GM18868 (cell line): ENCODE measurements at regions not wholly inside any gene's neighbourhood (a gene's known extent, or its start where the extent isn't known, plus 50 kb on each side); places are given as distances from the start of the nearest gene placed in this dataset.

ENCODE experiments used
- ATAC-seq: cut with Tn5 transposase; IDR thresholded peaks from one replicate; pipeline ENCODE4 v1.9.1; 2021; ENCODE audit warnings: mild to moderate bottlenecking, moderate library complexity; ENCODE audit not compliant: unreplicated experiment

DNA sequence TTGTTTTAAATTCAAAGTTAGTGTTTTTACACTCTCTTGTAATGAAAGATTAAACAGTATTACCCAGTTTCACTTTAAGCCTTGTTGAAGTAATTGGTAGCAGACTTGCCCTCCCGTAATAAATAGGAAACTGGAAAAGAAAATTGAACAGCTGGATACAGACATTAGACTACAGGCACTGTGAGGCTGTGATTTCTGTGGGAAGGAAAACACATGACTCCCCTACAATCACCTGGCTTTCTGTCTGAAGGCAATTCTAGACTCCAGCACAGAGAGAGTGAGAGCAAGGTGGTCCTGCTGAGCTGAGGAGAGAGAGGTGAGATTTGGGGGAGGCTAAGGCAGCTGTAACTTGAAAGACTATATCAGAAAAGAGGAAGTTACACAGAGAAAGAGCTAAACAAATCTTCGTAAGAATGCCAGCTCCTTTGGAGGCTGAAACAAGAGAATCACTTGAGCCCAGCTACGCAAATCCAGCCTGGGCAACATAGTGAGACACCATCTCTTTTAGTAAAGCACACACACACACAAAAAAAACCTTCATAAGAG lies 57.8 kb upstream of the CDYL2 start:
- peak; percentile 40 for ATAC-seq
